ENCODE measurements at regions not wholly inside any gene's neighbourhood (a gene's known extent, or its start where the extent isn't known, plus 50 kb on each side); places are given as distances from the start of the nearest gene placed in this dataset.

- CTCF ChIA-PET: no interaction called here
- H3K4me2 ChIP-seq (ENCODE audit: low read length): no peak overlapping the region
- DNase-seq (ENCODE audit: low read depth, low spot score): no peak
- no peak overlapping the region for H2AFZ ChIP-seq (ENCODE audit: low read depth, low read length, poor library complexity, severe bottlenecking)
- no peaks in the 10 kb centered on the region for H4K20me1 ChIP-seq (ENCODE audit: insufficient read depth)
- RAD21 ChIA-PET (ENCODE audit: low non-redundant PET in 1 of 2, low total read pairs in 2 of 2, uncharacterized antibody in 2 of 2, unreplicated experiment in 2 of 2): no interaction called here
- no peak overlapping the region for H3K4me3 ChIP-seq (replicated peaks in 1 of 2; ENCODE audit: low read depth in 1 of 2, low read length in 2 of 2)
- no peaks in the 10 kb centered on the region for H3K4me1 ChIP-seq (ENCODE audit: control insufficient read depth in 1 of 2, insufficient read depth in 2 of 2, low read length in 2 of 2)
- no peaks in the 10 kb centered on the region for H3K9me2 ChIP-seq (ENCODE audit: insufficient read depth)
- ATAC-seq: no peak
- intact Hi-C loops (cut with micrococcal nuclease): no loop called here
- POLR2A ChIA-PET: no interaction called here
- BruUV-seq (replicated peaks): no TSS peak
- no peaks in the 10 kb centered on the region for H3K9me3 ChIP-seq (ENCODE audit: control insufficient read depth in 1 of 2, insufficient read depth in 1 of 2, low read depth in 1 of 2, low read length in 2 of 2)
- H3K27me3 ChIP-seq (ENCODE audit: insufficient read depth, low read length): peaks cover 14% of the 10 kb centered on the region
- H3K79me2 ChIP-seq (ENCODE audit: insufficient read depth, low read length): no peaks in the 10 kb centered on the region
- H3K27ac ChIP-seq (ENCODE audit: low read depth, low read length): no peak overlapping the region
- no peaks in the 10 kb centered on the region for H3K36me3 ChIP-seq (ENCODE audit: control insufficient read depth in 1 of 2, insufficient read depth in 2 of 2, low read length in 2 of 2)
- no peak overlapping the region for H3K9ac ChIP-seq (ENCODE audit: low read length)
- TF ChIP-seq, protein P1, sequence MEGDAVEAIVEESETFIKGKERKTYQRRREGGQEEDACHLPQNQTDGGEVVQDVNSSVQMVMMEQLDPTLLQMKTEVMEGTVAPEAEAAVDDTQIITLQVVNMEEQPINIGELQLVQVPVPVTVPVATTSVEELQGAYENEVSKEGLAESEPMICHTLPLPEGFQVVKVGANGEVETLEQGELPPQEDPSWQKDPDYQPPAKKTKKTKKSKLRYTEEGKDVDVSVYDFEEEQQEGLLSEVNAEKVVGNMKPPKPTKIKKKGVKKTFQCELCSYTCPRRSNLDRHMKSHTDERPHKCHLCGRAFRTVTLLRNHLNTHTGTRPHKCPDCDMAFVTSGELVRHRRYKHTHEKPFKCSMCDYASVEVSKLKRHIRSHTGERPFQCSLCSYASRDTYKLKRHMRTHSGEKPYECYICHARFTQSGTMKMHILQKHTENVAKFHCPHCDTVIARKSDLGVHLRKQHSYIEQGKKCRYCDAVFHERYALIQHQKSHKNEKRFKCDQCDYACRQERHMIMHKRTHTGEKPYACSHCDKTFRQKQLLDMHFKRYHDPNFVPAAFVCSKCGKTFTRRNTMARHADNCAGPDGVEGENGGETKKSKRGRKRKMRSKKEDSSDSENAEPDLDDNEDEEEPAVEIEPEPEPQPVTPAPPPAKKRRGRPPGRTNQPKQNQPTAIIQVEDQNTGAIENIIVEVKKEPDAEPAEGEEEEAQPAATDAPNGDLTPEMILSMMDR (IDR thresholded peaks at IDR 0.05 in 2 of 3, conservative IDR thresholded peaks at IDR 0.05 in 1 of 3; ENCODE audit: borderline replicate concordance in 1 of 3, insufficient read depth in 1 of 3, low read depth in 2 of 3, low read length in 2 of 3): no peak
- TF ChIP-seq EZH2 (IDR thresholded peaks at IDR 0.05) (no peak), POLR2A (IDR thresholded peaks at IDR 0.05; ENCODE audit: borderline replicate concordance, extremely low read depth, insufficient read depth, insufficient read length) (no peak), SRF (IDR thresholded peaks at IDR 0.05; ENCODE audit: low read depth) (no peak), EGR1 (IDR thresholded peaks at IDR 0.05; ENCODE audit: low read depth) (no peak), YY1 (IDR thresholded peaks at IDR 0.05; ENCODE audit: extremely low read depth, insufficient replicate concordance, low read depth, low read length) (no peak), SP1 (IDR thresholded peaks at IDR 0.05; ENCODE audit: low read depth) (no peak), CBX3 (IDR thresholded peaks at IDR 0.05; ENCODE audit: low read depth) (no peak), CEBPB (IDR thresholded peaks at IDR 0.05; ENCODE audit: low read depth) (no peak), POLR2AphosphoS5 (IDR thresholded peaks at IDR 0.05; ENCODE audit: low read depth, low read length) (no peak), ATF3 (IDR thresholded peaks at IDR 0.05) (no peak), EZH2phosphoT487 (IDR thresholded peaks at IDR 0.05; ENCODE audit: borderline replicate concordance) (no peak), SIN3A (IDR thresholded peaks at IDR 0.05; ENCODE audit: low read depth) (no peak), JUND (IDR thresholded peaks at IDR 0.05) (no peak), ELF1 (IDR thresholded peaks at IDR 0.05; ENCODE audit: borderline replicate concordance, low read depth) (no peak), RAD21 (IDR thresholded peaks at IDR 0.05; ENCODE audit: low read depth) (no peak)
- TF ChIP-seq, protein P2, sequence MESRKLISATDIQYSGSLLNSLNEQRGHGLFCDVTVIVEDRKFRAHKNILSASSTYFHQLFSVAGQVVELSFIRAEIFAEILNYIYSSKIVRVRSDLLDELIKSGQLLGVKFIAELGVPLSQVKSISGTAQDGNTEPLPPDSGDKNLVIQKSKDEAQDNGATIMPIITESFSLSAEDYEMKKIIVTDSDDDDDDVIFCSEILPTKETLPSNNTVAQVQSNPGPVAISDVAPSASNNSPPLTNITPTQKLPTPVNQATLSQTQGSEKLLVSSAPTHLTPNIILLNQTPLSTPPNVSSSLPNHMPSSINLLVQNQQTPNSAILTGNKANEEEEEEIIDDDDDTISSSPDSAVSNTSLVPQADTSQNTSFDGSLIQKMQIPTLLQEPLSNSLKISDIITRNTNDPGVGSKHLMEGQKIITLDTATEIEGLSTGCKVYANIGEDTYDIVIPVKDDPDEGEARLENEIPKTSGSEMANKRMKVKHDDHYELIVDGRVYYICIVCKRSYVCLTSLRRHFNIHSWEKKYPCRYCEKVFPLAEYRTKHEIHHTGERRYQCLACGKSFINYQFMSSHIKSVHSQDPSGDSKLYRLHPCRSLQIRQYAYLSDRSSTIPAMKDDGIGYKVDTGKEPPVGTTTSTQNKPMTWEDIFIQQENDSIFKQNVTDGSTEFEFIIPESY (IDR thresholded peaks at IDR 0.05; ENCODE audit: extremely low read depth, insufficient replicate concordance, low read length): no peak
- TF ChIP-seq, protein P3, sequence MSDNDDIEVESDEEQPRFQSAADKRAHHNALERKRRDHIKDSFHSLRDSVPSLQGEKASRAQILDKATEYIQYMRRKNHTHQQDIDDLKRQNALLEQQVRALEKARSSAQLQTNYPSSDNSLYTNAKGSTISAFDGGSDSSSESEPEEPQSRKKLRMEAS (IDR thresholded peaks at IDR 0.05): no peak
- TF ChIP-seq, protein P4, sequence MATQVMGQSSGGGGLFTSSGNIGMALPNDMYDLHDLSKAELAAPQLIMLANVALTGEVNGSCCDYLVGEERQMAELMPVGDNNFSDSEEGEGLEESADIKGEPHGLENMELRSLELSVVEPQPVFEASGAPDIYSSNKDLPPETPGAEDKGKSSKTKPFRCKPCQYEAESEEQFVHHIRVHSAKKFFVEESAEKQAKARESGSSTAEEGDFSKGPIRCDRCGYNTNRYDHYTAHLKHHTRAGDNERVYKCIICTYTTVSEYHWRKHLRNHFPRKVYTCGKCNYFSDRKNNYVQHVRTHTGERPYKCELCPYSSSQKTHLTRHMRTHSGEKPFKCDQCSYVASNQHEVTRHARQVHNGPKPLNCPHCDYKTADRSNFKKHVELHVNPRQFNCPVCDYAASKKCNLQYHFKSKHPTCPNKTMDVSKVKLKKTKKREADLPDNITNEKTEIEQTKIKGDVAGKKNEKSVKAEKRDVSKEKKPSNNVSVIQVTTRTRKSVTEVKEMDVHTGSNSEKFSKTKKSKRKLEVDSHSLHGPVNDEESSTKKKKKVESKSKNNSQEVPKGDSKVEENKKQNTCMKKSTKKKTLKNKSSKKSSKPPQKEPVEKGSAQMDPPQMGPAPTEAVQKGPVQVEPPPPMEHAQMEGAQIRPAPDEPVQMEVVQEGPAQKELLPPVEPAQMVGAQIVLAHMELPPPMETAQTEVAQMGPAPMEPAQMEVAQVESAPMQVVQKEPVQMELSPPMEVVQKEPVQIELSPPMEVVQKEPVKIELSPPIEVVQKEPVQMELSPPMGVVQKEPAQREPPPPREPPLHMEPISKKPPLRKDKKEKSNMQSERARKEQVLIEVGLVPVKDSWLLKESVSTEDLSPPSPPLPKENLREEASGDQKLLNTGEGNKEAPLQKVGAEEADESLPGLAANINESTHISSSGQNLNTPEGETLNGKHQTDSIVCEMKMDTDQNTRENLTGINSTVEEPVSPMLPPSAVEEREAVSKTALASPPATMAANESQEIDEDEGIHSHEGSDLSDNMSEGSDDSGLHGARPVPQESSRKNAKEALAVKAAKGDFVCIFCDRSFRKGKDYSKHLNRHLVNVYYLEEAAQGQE (IDR thresholded peaks at IDR 0.05; ENCODE audit: low read depth): no peak
Measured at GRCh38 chr1:70656361-70656760, 245.3 kb downstream of the CTH start.

All from HCT116 (cell line).